ENCODE measurements at regions not wholly inside any gene's neighbourhood (a gene's known extent, or its start where the extent isn't known, plus 50 kb on each side); places are given as distances from the start of the nearest gene placed in this dataset.

DNA sequence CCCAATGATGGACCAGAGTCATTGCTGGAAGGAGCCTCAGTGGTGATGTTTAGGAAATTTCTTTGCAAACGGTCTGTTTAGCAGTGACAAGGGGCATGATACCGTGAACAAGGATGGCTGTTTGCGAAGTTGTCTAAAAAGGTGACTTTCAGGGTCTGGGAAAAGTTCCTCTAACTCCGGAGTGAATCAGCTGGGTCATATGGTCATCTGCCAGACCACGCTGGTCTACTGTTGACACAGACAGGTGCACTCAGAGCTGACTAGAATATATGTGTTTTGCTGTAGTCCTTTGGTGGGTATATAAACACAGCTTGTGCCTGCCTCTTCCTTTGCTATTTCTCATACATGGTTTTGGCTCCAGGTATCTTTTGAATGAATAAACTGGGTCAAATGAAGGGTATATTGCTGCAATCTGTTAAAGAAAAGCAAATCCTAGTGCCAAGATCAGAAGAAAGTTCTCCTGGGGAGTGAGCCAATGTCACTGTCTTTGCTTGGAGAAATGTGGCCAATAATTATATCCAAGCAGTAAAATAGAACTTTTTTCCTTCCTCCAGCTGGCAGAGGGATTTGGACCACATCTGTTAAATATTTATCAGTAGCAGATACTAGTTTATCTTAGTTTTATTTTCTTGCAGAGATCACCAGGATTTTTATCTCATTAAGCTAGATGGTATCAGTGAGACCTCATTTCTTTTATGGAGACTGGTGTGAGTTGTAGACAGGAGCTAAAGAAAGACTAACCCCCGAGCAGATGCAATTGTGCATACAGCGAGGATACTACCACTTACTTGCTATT, 286.0 kb downstream of the TRIB2 start:
- no peak for DNase-seq (ENCODE audit: low read depth in 1 of 2, low spot score in 1 of 2)
- Histone ChIP-seq H3K27ac (replicated peaks) (no peak overlapping the region), H3K4me3 (replicated peaks; ENCODE audit: insufficient read depth, low read length) (no peak overlapping the region), H3K27me3 (ENCODE audit: insufficient read depth, poor library complexity, severe bottlenecking) (no peaks in the 10 kb centered on the region)
- no peak for TF ChIP-seq POLR2AphosphoS5 (IDR thresholded peaks at IDR 0.05; ENCODE audit: low read depth)
- no peak for TF ChIP-seq SPI1 (IDR thresholded peaks at IDR 0.05; ENCODE audit: borderline replicate concordance, low read depth)
- TF ChIP-seq, protein P1, sequence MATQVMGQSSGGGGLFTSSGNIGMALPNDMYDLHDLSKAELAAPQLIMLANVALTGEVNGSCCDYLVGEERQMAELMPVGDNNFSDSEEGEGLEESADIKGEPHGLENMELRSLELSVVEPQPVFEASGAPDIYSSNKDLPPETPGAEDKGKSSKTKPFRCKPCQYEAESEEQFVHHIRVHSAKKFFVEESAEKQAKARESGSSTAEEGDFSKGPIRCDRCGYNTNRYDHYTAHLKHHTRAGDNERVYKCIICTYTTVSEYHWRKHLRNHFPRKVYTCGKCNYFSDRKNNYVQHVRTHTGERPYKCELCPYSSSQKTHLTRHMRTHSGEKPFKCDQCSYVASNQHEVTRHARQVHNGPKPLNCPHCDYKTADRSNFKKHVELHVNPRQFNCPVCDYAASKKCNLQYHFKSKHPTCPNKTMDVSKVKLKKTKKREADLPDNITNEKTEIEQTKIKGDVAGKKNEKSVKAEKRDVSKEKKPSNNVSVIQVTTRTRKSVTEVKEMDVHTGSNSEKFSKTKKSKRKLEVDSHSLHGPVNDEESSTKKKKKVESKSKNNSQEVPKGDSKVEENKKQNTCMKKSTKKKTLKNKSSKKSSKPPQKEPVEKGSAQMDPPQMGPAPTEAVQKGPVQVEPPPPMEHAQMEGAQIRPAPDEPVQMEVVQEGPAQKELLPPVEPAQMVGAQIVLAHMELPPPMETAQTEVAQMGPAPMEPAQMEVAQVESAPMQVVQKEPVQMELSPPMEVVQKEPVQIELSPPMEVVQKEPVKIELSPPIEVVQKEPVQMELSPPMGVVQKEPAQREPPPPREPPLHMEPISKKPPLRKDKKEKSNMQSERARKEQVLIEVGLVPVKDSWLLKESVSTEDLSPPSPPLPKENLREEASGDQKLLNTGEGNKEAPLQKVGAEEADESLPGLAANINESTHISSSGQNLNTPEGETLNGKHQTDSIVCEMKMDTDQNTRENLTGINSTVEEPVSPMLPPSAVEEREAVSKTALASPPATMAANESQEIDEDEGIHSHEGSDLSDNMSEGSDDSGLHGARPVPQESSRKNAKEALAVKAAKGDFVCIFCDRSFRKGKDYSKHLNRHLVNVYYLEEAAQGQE (IDR thresholded peaks at IDR 0.05; ENCODE audit: insufficient replicate concordance, low read depth): no peak
- no peak for TF ChIP-seq CTCF (IDR thresholded peaks at IDR 0.05; ENCODE audit: insufficient read depth, low read length)
- no peak for TF ChIP-seq GABPA (IDR thresholded peaks at IDR 0.05; ENCODE audit: low read depth)

DNA sequence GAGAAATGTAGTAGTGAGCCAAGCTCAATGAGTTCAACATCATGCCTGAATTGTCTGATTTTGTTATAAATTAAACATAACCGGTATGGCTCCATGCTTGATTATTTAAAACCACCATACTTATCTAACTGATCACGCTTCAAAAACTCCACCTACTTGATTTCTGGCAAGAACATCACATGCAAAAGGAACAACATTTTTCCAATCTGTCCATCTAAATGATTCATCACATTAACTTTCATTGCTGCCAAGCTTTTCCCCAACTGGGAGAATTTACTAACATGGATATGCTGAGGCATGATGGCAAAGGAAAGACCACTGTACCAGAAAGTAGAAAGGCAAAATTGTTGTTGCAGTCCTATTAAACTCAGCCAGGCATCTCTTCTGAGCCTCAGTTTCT, 286.8 kb downstream of the TRIB2 start:
- no peak for DNase-seq (ENCODE audit: low read depth in 1 of 2, low spot score in 1 of 2)
- TF ChIP-seq, protein P1 (IDR thresholded peaks at IDR 0.05; ENCODE audit: insufficient replicate concordance, low read depth): no peak
- TF ChIP-seq POLR2AphosphoS5 (IDR thresholded peaks at IDR 0.05; ENCODE audit: low read depth) (no peak), CTCF (IDR thresholded peaks at IDR 0.05; ENCODE audit: insufficient read depth, low read length) (no peak), GABPA (IDR thresholded peaks at IDR 0.05; ENCODE audit: low read depth) (no peak), SPI1 (IDR thresholded peaks at IDR 0.05; ENCODE audit: borderline replicate concordance, low read depth) (no peak)
- no peaks in the 10 kb centered on the region for H3K27me3 ChIP-seq (ENCODE audit: insufficient read depth, poor library complexity, severe bottlenecking)
- no peak overlapping the region for H3K4me3 ChIP-seq (replicated peaks; ENCODE audit: insufficient read depth, low read length)
- H3K27ac ChIP-seq (replicated peaks): no peak overlapping the region

DNA sequence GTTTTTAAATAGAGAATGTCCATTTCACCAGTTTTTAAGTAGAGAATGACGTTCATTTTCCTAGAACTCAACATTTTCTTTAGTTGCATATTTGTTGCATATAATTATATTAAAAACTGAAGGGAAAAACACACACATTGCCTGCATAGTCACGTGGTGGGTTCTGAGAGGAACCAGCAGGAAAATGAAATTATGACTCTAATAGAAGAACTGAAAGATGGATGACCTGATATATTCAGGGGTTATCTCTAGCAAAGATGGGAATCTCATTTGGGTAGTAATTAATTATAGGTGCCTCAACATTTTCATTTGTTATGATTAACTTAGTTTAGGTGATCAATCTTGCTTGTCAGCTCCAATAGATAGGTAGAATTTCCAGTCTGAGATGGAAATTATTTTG, 288.3 kb downstream of the TRIB2 start:
- Histone ChIP-seq H3K27ac (replicated peaks) (no peak overlapping the region), H3K27me3 (ENCODE audit: insufficient read depth, poor library complexity, severe bottlenecking) (no peaks in the 10 kb centered on the region), H3K4me3 (replicated peaks; ENCODE audit: insufficient read depth, low read length) (no peak overlapping the region)
- DNase-seq (ENCODE audit: low read depth in 1 of 2, low spot score in 1 of 2): no peak
- TF ChIP-seq SPI1 (IDR thresholded peaks at IDR 0.05; ENCODE audit: borderline replicate concordance, low read depth) (no peak), POLR2AphosphoS5 (IDR thresholded peaks at IDR 0.05; ENCODE audit: low read depth) (no peak), GABPA (IDR thresholded peaks at IDR 0.05; ENCODE audit: low read depth) (no peak), CTCF (IDR thresholded peaks at IDR 0.05; ENCODE audit: insufficient read depth, low read length) (no peak)
- TF ChIP-seq, protein P1 (IDR thresholded peaks at IDR 0.05; ENCODE audit: insufficient replicate concordance, low read depth): no peak
